ENCODE measurements at regions not wholly inside any gene's neighbourhood (a gene's known extent, or its start where the extent isn't known, plus 50 kb on each side); places are given as distances from the start of the nearest gene placed in this dataset.

GRCh38 chr18:76679259-76679658 lies 143.1 kb upstream of the ZNF236 start:
- no peak for FAIRE-seq

- FAIRE-seq, result no peak
Measured at GRCh38 chr18:76678248-76678647, 144.1 kb upstream of the ZNF236 start.

GRCh38 chr18:76674596-76674995 lies 147.8 kb upstream of the ZNF236 start:
- no peak for FAIRE-seq

- FAIRE-seq, result no peak
Measured at GRCh38 chr18:76673281-76674185, 148.8 kb upstream of the ZNF236 start.

- FAIRE-seq, result no peak
Measured at GRCh38 chr18:76672627-76673026, 149.7 kb upstream of the ZNF236 start.

- FAIRE-seq, result no peak
Measured at GRCh38 chr18:76670564-76671288, 151.6 kb upstream of the ZNF236 start.

- no peak for FAIRE-seq
Measured at GRCh38 chr18:76668546-76668945, 153.8 kb upstream of the ZNF236 start.

- no peak for FAIRE-seq
Measured at GRCh38 chr18:76668119-76668518, 154.2 kb upstream of the ZNF236 start.

GRCh38 chr18:76667603-76668002 lies 154.8 kb upstream of the ZNF236 start:
- no peak for FAIRE-seq

GRCh38 chr18:76662626-76663025 lies 159.7 kb upstream of the ZNF236 start:
- FAIRE-seq, result no peak

- FAIRE-seq, result no peak
Measured at GRCh38 chr18:76660571-76661192, 161.7 kb upstream of the ZNF236 start.

- FAIRE-seq, result no peak
Measured at GRCh38 chr18:76658627-76659026, 163.6 kb upstream of the ZNF516 start.

GRCh38 chr18:76657911-76658470 lies 162.9 kb upstream of the ZNF516 start:
- FAIRE-seq, result no peak

GRCh38 chr18:76656925-76657827 lies 162.1 kb upstream of the ZNF516 start:
- no peak for FAIRE-seq

- no peak for FAIRE-seq
Measured at GRCh38 chr18:76654577-76654976, 159.5 kb upstream of the ZNF516 start.

GRCh38 chr18:76647322-76647721 lies 152.3 kb upstream of the ZNF516 start:
- no peak for FAIRE-seq

- no peak for FAIRE-seq
Measured at GRCh38 chr18:76644580-76644979, 149.5 kb upstream of the ZNF516 start.

GRCh38 chr18:76643996-76644395 lies 149.0 kb upstream of the ZNF516 start:
- FAIRE-seq, result no peak

- no peak for FAIRE-seq
Measured at GRCh38 chr18:76643199-76643598, 148.2 kb upstream of the ZNF516 start.

GRCh38 chr18:76640438-76640837 lies 145.4 kb upstream of the ZNF516 start:
- FAIRE-seq, result no peak

GRCh38 chr18:76634564-76634963 lies 139.5 kb upstream of the ZNF516 start:
- FAIRE-seq, result no peak

- FAIRE-seq, result no peak
Measured at GRCh38 chr18:76633588-76634269, 138.7 kb upstream of the ZNF516 start.
